OCI-LY1 (cell line): ENCODE measurements at regions not wholly inside any gene's neighbourhood (a gene's known extent, or its start where the extent isn't known, plus 50 kb on each side); places are given as distances from the start of the nearest gene placed in this dataset.

Source experiments
- EZH2 ChIP-seq: fragments of 200-600 bp; sonication (generic), shearing (Covaris generic); IDR thresholded peaks from 2 replicates; pipeline ENCODE4 v1.8.0; 2017; ENCODE audit warnings: borderline replicate concordance, mixed run types, mild to moderate bottlenecking, antibody characterized with exemption, low read length, moderate library complexity, mixed read lengths
- TF ChIP-seq, protein P1 (sequence below): fragments of 200-600 bp; sonication (generic), shearing (Covaris generic); IDR thresholded peaks from 2 replicates; pipeline ENCODE4 v1.5.1; 2017; ENCODE audit warnings: mild to moderate bottlenecking, antibody characterized with exemption, low read length, moderate library complexity, mixed read lengths

DNA sequence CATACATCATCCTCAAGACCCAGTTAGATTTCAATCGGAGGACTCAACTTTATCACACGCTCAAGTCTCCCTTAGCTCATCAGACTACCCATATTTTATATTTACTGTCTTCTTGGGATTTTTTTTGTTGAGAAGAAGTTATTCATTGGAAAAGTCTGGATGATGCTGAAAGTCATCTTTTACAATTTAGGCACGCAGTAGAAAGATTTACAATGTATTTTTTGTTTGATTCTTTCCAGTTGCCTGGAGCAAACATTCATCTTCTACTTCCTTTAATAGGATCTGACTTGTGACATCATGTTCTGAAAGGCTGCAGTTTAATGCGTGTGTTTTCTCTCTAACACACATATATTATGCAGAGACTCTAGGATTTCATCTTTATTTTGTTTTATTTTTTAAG lies 235.7 kb downstream of the DOK5 start:
- TF ChIP-seq EZH2, result no peak
- TF ChIP-seq, protein P1, sequence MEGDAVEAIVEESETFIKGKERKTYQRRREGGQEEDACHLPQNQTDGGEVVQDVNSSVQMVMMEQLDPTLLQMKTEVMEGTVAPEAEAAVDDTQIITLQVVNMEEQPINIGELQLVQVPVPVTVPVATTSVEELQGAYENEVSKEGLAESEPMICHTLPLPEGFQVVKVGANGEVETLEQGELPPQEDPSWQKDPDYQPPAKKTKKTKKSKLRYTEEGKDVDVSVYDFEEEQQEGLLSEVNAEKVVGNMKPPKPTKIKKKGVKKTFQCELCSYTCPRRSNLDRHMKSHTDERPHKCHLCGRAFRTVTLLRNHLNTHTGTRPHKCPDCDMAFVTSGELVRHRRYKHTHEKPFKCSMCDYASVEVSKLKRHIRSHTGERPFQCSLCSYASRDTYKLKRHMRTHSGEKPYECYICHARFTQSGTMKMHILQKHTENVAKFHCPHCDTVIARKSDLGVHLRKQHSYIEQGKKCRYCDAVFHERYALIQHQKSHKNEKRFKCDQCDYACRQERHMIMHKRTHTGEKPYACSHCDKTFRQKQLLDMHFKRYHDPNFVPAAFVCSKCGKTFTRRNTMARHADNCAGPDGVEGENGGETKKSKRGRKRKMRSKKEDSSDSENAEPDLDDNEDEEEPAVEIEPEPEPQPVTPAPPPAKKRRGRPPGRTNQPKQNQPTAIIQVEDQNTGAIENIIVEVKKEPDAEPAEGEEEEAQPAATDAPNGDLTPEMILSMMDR, result no peak
